H54 (cell line): ENCODE measurements at regions not wholly inside any gene's neighbourhood (a gene's known extent, or its start where the extent isn't known, plus 50 kb on each side); places are given as distances from the start of the nearest gene placed in this dataset.
"Not testable (repeated sequence)": the region's sequence is repeated elsewhere in the genome, so short reads cannot be mapped to it uniquely, and the experiment has no call there.

ENCODE experiments used
- DNase-seq: peaks from one replicate; pipeline ENCODE4 v3.0.0; 2011; ENCODE audit warnings: low spot score, mixed read lengths; ENCODE audit not compliant: insufficient read length
- FAIRE-seq: peaks from 3 replicates; lab custom pipeline; 2011; peaks lifted over from hg19 to GRCh38; lab: Jason Lieb, UNC
- POLR2A ChIP-seq: IDR thresholded peaks from 2 replicates; pipeline ENCODE4 v1.6.1; 2011; ENCODE audit warnings: low read depth, mild to moderate bottlenecking, low read length

DNA sequence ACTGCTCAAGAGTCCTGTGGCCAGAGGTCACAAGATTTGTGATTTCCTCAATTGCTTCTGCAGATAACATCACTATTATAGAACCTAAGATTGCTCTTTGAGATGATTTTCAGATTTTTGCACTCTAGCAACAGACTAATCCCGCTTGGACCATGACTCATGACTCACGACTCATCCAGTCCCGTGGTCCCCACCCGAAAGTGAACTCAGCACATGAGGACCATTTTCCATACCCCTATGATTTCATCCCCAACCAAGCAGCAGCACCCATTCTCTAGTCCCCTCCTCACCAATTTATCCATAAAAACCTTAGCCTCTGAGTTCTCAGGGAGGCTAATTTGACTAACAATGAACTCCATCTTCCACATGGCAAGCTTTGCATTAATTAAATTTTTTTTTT lies 106.3 kb upstream of the ALCAM start:
- FAIRE-seq (no peak), DNase-seq (no peak)
- TF ChIP-seq POLR2A, result no peak

- no peak for FAIRE-seq
- DNase-seq, result no peak
- no peak for TF ChIP-seq POLR2A
These were observed 92.2 kb upstream of the ALCAM start for GRCh38 chr3:105274536-105274935.

GRCh38 chr3:105274958-105275357 lies 91.8 kb upstream of the ALCAM start:
- peak; percentile 96 for FAIRE-seq
- no peak for TF ChIP-seq POLR2A
- no peak for DNase-seq

GRCh38 chr3:105277656-105278055 lies 89.1 kb upstream of the ALCAM start:
- no peak for TF ChIP-seq POLR2A
- peak; percentile 82 for FAIRE-seq
- no peak for DNase-seq

DNA sequence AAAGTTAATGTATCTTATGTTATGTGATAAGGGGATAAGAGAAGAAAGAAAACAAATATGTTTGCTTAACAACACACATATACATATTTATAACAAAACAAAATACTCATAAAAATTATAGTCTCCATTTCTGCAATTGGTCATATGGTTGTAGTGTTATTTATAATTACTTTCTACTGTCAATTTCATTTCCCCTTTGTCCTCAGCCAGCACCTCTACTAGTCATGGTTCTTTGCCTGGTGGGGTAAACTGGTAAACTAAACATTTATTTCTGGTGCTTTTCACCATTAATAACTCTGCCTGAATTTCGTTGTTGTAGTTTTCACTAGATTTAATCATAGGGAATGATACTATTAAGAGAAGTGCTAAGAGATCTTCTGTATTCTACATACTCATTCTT lies 88.0 kb upstream of the ALCAM start:
- DNase-seq, result no peak
- no peak for TF ChIP-seq POLR2A
- peak; percentile 75 for FAIRE-seq

DNA sequence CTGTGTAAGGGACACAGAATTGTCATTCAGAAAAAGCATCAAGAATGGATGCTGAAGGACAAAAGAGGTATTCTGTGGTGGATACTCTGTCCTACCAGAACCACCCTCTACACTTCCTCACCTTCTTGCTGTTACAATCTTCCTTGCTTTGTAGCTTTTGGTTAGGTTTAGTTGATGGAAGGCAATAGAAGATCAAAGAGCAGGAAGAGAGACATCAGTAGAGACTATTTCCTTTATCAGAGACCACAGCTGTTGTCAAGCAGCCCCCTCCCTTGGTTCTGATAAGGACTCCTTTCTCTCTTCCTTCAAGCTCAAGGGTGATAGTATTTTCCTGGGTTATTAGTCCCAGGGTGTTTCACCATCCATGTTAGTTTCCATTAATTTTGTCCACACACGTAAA lies 84.7 kb upstream of the ALCAM start:
- FAIRE-seq (peak; percentile 52), DNase-seq (no peak)
- TF ChIP-seq POLR2A, result no peak

DNA sequence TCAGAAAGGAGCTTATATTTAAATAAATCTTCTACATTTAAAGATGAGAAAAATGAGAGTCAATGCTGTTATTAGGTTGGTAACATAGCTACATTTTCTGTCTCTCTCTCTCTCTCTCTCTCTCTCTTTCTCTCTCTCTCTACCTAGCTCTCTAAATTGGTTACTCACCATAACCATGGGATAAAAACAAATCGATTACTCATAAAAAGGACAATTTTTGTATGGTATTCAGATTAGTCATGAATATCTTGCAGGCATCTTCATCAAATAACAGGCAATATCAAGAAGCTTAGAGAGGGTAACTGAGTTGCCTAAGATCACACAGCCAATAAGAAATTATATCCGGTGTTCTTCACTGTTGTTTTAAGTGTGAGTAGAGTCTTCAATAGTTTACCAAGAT lies 81.8 kb upstream of the ALCAM start:
- TF ChIP-seq POLR2A, result no peak
- FAIRE-seq (peak; percentile 71), DNase-seq (no peak)

- no peak for DNase-seq
- FAIRE-seq, result no peak
- TF ChIP-seq POLR2A, result no peak
These were observed 81.0 kb upstream of the ALCAM start for GRCh38 chr3:105285653-105286241.

DNA sequence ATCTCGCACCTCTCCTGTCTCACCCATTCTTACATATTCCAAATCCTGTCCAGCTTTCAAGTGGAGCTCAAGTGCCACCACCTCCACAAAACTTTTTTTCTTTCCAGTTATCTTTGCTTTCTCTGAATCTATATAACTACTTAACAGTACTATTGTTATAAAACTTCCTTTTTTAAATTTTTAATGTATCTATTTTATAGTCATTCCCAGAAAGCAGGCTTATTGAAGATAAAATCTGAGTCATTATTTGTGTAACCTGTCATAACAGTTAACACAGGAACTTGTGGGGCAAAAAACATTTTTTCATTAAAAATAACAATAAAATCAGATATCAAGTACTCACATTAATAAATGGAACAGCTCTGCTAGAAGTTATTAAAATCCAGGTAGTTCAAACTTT lies 73.3 kb upstream of the ALCAM start:
- no peak for FAIRE-seq
- no peak for TF ChIP-seq POLR2A
- DNase-seq, result no peak

DNA sequence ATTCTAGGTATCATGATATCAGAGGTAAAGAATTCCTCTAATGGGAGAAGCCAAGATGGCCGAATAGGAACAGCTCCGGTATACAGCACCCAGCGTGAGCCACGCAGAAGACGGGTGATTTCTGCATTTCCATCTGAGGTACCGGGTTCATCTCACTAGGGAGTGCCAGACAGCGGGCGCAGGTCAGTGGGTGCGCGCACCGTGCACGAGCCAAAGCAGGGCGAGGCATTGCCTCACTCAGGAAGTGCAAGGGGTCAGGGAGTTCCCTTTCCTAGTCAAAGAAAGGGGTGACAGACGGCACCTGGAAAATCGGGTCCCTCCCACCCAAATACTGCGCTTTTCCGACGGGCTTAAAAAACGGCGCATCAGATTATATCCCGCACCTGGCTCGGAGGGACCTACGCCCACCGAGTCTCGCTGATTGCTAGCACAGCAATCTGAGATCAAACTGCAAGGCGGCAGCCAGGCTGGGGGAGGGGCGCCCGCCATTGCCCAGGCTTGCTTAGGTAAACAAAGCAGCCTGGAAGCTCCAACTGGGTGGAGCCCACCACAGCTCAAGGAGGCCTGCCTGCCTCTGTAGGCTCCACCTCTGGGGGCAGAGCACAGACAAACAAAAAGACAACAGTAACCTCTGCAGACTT lies 70.4 kb upstream of the ALCAM start:
- not testable (repeated sequence) for FAIRE-seq, DNase-seq

- no peak for TF ChIP-seq POLR2A
- DNase-seq (no peak), FAIRE-seq (no peak)
These were observed 62.2 kb upstream of the ALCAM start for GRCh38 chr3:105304487-105304886.

- TF ChIP-seq POLR2A, result no peak
These were observed 51.6 kb upstream of the ALCAM start for GRCh38 chr3:105315144-105315543.

DNA sequence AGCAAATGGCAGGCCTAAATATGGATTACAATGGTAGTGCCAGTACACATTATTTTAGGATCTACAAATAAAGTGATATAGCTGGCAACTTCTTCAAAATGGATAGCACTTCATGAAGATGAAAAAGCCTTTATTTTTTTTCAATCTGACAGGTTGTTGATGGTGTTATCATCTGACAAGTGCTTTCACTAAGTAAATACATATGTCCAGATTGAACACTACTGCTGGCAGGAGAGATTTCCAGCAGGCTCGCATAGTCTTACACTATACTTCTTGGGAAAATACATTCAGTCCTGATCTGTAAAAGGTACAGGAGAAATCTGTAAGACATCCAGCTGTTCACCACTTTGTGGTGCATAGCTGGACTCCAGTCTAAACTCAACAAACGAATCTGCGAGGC lies 50.9 kb upstream of the ALCAM start:
- DNase-seq, result no peak
- no peak for TF ChIP-seq POLR2A
- FAIRE-seq, result peak; percentile 60

More at GRCh38 chr3:105315144-105315543, 51.6 kb upstream of the ALCAM start:
- FAIRE-seq (no peak), DNase-seq (no peak)

GRCh38 chr3:105316331-105316730 lies 50.4 kb upstream of the ALCAM start:
- no peak for DNase-seq
- FAIRE-seq, result no peak
- no peak for TF ChIP-seq POLR2A
